Middle frontal gyrus (tissue), 1 donor: ENCODE measurements at regions not wholly inside any gene's neighbourhood (a gene's known extent, or its start where the extent isn't known, plus 50 kb on each side); places are given as distances from the start of the nearest gene placed in this dataset.
"Not testable (repeated sequence)": the region's sequence is repeated elsewhere in the genome, so short reads cannot be mapped to it uniquely, and the experiment has no call there.

ENCODE experiments used
- DNase-seq: peaks from one replicate; pipeline ENCODE4 v3.0.0-alpha.2; 2015; ENCODE audit warnings: low spot score; ENCODE audit errors: extremely low spot score

DNA sequence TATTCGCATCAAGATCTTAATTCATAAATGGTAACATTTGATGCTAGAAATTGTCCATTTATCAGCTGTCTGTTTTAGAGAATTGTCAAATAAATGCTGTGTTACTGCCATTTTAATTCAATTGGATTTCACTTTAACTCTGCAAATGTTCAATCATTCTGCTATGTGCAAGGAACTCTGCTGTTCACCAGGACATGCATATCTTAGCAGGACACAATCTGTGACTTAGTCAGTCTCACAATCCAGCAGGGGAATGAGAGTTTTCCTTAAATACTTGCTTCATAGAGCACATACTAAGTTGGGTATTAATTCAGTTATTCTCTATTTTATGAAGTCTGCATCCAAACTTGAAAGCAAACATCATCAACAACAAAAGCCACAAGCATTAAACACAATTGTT is 488.7 kb upstream of the MEF2C start:
- DNase-seq = no peak

DNA sequence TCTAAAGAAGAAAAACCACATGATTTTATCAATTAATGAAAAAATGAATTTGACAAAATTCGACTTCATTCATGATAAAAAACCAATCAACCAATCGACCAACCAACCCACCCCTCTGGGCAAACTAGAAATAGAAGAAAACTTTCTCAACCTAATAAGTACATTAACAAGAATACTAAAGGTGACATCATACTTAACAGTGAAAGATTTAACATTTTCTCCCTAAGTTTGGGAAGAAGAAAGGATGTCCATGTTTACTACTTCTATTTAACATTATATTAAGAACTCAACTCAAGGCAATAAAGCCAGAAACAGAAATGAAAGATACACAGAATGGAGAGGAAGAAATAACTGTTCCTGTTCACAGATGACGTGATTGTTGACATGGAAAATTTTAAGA is 476.1 kb upstream of the MEF2C start:
- no peak for DNase-seq

DNA sequence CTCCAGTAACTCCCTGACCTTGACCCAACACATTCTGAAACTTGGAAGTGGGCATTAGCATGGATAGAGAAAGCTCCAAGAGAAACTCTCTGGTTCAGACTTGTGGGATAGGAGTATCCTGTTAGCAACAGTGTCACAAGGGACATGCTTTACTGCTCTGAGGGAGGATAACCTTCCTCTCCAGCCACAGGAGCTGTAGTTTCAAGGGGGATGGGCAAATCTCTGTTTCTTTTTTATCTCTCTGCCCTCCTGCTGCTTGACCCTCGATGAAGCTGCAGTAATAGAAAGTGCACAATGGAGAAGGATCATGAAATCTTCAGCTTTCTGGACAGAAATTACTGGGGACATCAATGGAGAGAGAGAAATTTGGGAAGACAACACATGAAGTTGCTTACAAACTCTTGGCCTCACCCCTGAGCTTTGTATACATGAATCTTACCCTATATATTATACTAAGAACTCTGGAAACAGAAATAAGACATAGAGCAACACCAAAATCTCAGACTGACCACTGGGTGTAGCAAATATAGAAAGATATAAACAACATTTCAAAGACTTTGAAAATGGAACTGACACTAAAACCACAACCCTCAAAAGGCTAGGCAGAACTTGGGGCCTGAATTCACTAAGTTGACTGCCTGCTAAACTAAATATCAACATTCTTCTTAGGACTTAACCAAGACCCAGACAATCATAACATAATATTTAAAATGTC is 471.0 kb upstream of the MEF2C start:
- no peak for DNase-seq

DNA sequence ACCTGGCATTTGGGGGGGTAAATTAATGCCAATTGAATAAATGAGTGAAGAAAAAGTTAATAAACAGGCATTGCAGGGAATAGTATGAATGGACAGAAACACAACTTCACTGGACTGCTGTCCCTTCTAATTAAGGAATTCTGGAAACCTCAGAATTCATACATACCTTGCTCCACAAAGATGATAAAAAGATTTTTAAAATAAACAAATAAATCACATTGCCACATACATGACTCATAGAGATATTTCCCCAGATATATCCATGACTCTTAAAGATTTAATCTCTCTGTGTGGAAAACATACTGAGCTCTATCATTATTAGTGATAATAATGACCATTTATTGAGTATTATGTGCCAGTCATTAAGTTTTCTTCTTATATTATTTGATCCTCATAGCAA is 469.0 kb upstream of the MEF2C start:
- DNase-seq = no peak

DNA sequence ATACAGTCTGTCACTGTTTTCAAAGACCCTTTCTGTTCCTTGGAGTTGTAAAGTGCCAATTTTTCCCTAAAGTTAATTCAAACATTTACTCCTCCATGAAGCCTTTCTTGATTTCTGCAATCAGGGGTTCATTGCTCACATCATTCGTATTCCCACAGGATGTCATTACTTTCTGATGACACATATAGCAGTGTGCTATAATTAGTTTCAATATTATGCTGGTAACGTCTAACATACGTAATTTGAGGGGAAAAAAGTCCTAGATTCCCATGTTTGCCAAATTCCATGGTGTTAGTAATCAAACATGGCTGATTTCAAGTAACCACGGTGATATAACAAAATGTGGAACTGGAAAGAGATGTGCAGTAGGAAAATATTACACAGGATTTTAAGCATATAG is 468.2 kb upstream of the MEF2C start:
- no peak for DNase-seq

DNA sequence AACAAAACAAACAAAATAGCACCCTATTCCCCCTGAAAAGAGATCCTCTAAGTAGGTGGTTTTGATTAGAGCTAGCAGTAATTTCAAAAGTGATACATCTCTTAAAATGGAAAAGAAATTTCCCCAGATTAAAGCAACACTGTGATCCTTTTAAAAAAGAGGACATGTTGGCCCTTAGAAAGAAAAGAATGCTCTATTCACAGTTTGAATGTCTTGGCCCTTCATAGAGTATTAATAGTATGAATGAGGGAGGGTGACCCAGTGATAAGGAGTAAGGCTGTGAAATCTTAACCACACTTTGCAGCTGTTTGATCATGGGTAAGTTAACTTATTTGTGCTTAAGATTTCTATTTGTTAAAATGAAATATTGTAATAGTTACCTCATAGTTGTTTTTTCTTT is 467.7 kb upstream of the MEF2C start:
- DNase-seq = no peak

DNA sequence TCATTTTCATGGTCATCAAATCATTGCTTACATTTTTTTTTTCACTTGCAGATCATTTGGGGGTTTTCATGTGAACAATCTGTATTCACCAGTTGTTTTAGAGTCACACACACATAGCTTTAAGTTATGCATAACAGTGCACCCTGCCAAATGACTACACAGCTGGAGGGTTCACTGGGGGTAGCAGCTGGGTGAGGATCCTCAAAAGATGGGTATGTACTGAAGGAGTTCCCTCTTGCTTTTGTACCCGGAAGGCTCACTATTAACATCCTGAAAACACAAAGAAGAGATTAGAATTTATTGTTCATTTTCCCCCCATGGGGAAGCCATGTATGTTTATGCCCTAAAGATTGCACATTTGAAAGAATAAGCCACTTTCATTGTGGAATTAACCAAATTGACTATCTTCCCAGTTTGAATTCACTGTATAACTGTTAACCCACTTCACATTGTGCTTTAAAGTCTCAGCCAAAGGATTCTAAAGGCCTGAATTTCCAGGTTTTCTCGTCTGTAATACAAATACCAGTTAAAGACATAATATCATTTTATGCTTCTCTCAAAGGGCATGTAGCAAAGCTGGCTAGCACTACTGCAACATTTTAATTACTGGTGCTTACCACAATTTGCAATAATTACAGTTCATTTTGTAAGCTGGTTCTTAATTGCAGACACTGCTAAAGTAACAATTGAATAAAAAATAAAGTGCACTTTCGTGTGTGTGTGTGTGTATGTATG is 466.4 kb upstream of the MEF2C start:
- no peak for DNase-seq

DNA sequence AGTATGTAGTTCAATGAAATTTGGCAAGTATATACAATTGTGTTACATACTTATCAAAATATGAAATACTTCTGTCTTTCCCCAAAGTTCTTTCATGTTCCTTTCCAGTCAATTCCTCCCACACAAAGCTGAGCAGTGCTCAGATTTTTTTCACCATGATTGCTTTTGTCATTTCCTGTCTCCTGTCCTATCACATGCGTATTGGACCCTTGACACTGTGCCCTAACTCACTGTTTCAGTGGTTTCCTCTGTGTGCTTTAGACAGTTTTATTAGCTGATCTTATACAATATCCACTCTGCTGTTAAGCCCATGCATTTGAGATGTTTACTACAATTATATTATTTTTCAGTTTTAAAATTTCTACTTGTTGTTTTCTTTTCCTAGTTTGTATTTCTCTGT is 463.6 kb upstream of the MEF2C start:
- no peak for DNase-seq

DNA sequence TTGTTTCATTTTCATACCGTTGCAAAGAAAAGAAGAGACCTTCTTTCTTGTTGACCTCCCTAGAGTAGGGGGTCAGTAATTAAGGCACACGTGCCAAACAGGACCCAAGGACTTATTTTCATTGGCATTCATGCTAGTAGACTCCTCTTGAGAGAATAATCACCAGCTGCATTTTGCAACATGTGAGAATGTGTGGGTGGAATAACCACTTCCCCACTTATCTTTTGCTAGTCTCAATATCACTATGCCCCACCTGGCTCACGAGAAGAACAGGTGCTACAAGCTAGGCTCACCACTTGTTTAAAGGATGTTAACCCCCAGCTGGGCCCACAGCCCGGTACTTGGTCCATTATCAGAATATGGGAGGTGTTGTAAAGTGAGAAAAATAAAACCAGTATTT is 460.7 kb upstream of the MEF2C start:
- DNase-seq = no peak

DNA sequence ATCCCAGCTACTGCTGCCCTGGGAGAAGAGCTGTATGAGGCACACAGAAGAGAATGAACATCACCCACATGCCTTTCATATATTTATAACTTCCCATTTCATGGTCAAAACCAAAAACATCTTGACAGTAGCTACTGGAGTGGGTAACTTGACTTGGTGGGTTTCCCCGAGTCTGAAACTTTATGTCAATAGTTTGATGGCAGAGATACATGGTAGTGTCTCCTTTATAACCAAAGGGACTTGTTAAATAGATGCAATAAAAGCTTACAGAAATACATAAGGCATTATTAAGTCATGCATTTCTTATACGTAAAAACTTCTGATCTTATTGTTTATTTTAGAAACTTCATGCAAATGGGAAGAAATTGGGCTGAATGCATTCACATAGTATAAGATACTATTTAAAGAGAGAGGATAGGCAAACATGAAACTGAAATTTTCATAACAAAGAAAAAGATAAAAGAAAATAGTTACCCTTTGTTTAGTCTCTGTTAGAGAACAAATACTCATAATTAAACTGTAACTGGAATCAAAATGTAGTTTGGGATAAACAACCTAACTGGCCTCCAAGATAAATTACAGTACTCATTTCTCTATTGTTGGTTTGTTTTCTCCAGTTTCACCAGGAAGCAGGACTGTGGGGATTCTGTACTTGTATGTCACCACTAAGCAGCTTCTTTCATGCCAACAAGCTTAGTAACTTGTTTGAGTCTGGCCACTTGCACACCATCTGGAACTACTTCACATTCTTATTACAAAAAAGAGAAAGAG is 459.3 kb upstream of the MEF2C start:
- no peak for DNase-seq

DNA sequence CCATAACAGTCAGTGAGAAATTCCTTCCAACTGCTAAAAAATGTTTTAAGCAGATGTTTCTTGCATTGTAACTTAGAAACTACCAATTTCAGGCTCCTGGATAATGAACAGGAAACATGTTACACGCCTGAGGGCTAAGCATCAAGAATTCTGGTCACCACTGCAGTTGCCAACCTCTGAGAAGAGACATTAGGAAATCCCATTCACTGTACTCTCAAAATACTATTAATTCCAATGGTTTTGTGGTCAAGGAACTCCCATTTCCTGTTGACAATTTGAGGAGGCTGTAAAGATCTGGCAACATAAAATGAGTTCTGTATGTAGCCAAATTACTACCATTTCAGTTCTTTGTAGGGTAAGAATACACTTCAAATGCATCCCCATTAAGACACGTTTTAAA is 456.0 kb upstream of the MEF2C start:
- DNase-seq = no peak

DNA sequence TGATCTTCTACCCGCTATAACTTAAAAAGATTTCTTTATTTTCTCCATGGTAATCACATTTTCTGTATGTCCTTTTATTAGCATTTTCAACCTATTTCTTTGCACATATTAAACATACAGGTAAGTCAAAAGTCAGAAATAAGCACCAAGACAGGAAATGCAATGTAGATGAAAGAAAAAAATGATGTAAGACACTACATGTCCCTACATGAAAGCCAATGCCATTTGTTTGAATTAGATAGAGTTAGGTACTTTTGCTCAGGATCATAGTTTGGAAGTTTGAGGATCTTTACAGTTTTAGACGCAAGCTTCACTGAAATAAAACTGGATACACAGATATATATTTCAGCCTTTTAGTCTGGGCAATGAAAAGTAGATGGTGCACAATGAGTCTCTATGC is 453.1 kb upstream of the MEF2C start:
- no peak for DNase-seq

DNA sequence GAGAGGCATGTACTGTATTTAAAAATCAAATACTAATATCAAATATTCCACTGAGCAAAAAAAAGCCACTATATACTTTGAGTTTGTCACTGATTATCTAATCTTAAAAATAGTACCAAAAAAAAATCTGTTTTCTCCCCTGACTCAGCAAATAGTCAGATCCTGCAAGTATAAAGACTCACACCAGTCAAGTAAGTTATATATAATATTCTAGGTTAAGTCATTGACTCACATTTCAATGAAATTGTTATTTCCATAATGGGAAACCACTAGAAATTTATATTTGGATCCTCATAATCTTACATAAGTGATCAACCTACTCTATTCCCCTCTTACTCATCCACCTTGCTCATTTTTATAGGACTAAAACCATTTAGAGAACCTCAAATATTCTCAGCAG is 447.2 kb upstream of the MEF2C start:
- DNase-seq = no peak

DNA sequence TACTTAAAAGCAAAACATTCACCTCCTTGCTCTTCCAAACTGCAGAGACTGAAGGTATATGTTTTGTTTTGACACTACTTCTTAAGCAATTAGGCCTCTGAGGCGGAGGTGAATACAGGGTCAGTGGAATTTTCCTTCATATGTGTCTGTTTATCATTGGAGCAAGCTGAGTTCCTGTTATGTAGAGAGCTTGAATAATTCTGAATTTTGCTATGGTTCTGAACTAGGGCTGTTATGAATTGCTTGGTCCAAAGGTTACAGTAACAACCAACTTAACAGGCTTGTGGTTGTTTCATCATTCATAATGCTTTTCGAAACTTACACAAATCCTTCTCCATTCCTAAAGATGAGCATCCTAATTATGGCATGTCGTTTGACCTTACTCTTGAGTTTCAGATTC is 444.6 kb upstream of the MEF2C start:
- DNase-seq = no peak

DNA sequence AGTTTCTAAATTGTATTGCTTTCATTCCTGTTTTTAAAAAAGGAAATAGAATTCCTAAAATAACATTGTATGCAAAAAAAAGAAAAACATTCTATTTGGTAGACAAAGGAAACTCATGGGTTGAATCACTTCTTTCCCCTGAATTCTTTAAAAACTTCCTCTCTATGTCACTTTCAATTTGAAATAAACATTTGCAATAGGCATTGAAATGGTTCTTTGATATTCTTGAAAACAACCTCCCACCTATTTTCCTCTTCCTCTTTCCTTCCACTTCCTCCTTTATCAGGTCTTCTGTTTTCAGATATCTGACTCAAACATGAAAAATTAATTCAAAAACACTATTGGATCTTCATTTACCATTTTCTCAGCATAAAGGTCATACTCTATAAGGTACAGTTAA is 442.0 kb upstream of the MEF2C start:
- DNase-seq = no peak

DNA sequence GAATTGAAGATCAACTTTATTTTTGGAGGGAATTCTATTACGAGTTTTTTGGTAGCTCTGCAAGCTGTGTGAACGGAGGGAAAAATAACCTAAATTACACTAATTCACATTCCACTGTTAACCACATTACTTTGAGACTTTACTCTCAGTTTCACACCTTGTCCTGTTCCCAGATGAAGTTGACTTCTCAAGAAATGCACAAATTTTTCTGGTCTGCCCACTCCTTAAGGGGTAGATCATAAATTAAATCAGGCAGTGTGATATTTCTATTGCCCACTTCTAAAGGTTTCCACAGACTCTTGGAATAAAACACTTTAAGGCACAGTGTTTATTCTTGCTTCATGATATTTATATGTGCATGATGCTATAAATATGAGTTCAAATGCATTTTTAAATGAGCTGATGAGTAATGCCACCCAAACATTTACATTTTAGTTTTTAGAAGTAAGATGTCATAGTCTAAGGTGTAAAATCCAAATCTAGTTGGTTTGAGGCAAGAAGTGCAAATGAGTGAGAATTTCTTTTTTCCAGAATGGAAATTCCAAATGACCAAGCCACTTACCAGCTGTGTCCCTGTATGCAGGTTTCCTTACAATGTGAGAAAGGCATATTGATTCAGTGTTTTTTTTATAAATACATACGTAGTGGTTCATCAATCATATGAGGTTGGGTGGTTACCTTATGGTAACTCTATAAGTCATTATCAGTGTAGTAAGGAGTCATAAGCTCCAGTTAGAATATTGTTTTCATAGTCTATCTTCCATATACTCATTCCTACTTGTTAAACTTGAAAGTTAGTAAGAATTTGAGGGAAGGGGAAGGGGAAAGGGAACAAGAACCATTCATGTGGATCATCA is 437.7 kb upstream of the MEF2C start:
- no peak for DNase-seq

DNA sequence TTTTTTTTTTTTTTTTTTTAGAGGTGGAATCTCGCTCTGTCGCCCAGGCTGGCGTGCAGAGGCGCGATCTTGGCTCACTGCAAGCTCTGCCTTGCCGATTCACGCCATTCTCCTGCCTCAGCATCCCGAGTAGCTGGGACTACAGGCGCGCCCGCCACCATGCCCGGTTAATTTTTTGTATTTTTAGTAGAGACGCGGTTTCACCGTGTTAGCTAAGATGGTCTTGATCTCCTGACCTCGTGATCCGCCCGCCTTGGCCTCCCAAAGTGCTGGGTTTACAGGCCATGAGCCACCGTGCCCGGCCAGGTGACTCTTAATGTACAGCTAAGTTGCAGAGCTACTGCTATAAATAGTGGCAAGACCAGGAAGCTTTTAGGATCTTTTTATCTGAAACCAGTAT is 434.9 kb upstream of the MEF2C start:
- not testable (repeated sequence) for DNase-seq

DNA sequence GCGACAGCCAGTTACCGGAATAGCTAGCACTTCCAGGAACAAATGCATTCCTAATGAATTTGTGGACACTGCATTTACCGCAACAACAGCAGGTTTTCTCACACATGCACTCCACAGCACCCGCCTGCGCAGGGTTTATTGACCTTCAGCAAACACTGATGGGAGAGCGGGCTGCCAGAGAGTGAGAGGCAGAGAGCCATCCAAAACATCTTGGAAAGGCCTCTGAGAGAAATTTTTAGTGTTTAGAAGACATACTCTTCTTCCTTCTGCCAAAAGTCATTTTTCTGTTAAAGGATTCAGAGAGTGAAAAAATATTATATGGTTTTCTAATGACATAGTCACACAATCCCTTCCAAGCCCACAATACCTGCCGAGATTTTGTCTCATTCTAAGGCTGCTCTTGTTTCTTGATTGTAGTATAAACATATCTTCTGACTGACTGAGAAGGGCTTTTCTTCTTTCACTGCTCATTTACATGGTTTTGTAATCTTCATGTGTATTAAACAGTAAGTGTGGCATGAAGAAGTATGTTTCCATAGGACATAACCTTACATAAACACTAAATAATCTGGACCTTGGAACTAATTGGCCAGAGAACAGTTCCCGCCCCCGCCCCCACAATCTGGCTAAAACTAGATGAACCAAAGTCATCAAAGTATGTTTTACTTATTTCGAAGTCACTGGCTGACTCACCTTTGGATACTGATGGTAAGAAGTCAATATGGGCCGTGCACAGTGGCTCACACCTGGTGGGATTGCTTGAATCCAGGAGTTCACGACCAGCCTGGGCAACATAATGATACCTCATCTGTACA is 432.5 kb upstream of the MEF2C start:
- DNase-seq = no peak

DNA sequence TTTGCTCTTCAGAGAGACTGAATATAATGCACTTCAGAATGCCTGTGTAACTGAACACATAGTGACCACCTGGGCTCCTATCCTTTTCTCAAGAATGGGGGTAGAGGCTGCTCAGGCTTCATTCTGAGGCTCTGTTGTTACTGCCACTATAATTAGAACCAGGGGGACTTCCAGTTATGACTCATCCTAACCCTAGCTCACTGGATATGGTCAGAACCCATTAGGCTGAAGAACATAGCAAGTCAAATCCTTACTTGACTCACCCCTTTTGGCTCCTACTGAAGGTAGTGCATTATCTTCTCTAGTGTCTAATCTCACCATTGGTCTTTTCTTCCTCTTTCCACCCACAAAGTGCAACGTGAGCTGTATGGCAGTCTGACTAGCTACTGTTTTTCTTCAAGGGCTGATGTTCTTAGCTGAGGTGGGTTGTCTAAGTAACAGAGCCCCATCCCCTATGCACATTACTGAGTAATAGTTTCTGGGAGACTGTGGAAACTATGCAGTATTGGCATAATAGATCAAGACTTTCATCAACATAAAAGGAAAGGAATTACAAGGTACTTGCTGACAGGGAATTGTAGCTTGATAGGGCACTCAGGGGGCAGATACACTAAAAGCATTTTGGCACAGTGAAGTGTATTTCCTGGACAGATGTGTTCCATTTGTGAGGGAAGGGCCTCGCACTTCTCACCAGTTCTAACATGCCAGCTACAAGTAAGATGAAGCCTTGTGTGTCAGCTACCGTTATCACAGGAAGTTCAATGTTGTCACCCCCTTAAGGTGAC is 431.0 kb upstream of the MEF2C start:
- DNase-seq = no peak

DNA sequence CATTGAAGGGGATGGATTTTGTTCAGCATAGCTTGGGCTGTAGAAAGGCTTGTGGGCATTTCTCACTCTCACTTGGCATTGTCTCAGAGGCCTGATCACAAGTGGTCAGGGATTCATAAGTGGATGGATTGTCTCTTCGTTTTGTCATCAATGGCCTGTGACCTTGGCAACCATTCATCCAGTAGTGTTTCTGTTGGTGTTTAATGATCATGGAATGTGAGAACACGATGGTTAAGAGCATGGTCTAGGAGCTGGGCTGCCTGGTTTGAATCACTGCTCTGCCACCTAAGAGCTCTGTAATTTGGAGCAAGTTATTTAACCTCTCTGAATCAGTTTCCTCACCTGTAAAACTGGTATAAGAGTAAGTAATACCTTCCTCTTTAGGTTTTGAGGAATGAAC is 430.1 kb upstream of the MEF2C start:
- DNase-seq = no peak
